IMR-90 (cell line): ENCODE measurements at regions not wholly inside any gene's neighbourhood (a gene's known extent, or its start where the extent isn't known, plus 50 kb on each side); places are given as distances from the start of the nearest gene placed in this dataset.

Experiments
- ATAC-seq: fragments of 200-7000 bp; cut with Tn5 transposase; 2 replicates; pipeline ENCODE4 v1.9.1; 2020; ENCODE audit warnings: low read depth, mild to moderate bottlenecking, moderate library complexity
- BruUV-seq: library from RNA; stranded (reverse); fragments of 400-500 nt; replicated peaks from 2 replicates; lab custom pipeline; 2021; lab: Mats Ljungman, UMichigan
- CTCF ChIA-PET: fragments of 300-600 bp; formaldehyde crosslinking; extraction: SDS; loops from one replicate; lab custom pipeline; 2021; ENCODE audit warnings: antibody characterized with exemption; lab: Yijun Ruan, JAX
- POLR2A ChIA-PET: fragments of 300-600 bp; sonication (Branson Sonifier 250); formaldehyde crosslinking; loops from one replicate; lab custom pipeline; 2022; ENCODE audit warnings: antibody characterized with exemption; ENCODE audit not compliant: unreplicated experiment; lab: Charles Lee
- DNase-seq: peaks from one replicate; pipeline ENCODE4 v3.0.0; 2013
- H2AFZ ChIP-seq: replicated peaks from 2 replicates; pipeline ENCODE3; 2013; ENCODE audit warnings: low read length, mild to moderate bottlenecking; ENCODE audit not compliant: poor library complexity
- H2AK5ac ChIP-seq: 2 replicates; pipeline ENCODE4 v1.6.1; 2013; ENCODE audit warnings: low read depth, low read length, inconsistent platforms
- H2AK9ac ChIP-seq: replicated peaks from 2 replicates; pipeline ENCODE3; 2013; ENCODE audit warnings: mild to moderate bottlenecking, low read depth, low read length, moderate library complexity; ENCODE audit not compliant: poor library complexity
- H2BK120ac ChIP-seq: 2 replicates; pipeline ENCODE4 v1.6.1; 2013; ENCODE audit warnings: low read depth, low read length, inconsistent platforms
- H2BK15ac ChIP-seq: 3 replicates; pipeline ENCODE4 v1.6.1; 2013; ENCODE audit warnings: low read depth, low read length, inconsistent platforms
- H2BK20ac ChIP-seq: 2 replicates; pipeline ENCODE4 v1.6.1; 2013; ENCODE audit warnings: low read depth, mild to moderate bottlenecking, inconsistent platforms, low read length, moderate library complexity
- H2BK5ac ChIP-seq: 2 replicates; pipeline ENCODE4 v1.6.1; 2013; ENCODE audit warnings: mild to moderate bottlenecking, low read depth, low read length, inconsistent platforms; ENCODE audit not compliant: poor library complexity, severe bottlenecking
- H3K14ac ChIP-seq: replicated peaks from 2 replicates; pipeline ENCODE4 v1.6.1; 2013; ENCODE audit warnings: low read depth, low read length, inconsistent platforms
- H3K18ac ChIP-seq: 2 replicates; pipeline ENCODE4 v1.6.1; 2013; ENCODE audit warnings: low read depth, low read length, control low read depth
- H3K23ac ChIP-seq: 2 replicates; pipeline ENCODE4 v1.6.1; 2013; ENCODE audit warnings: low read depth, low read length, inconsistent platforms
- H3K27ac ChIP-seq: 2 replicates; pipeline ENCODE4 v1.5.1; 2013; ENCODE audit warnings: mild to moderate bottlenecking, control low read depth, low read length; ENCODE audit not compliant: insufficient read depth
- H3K27me3 ChIP-seq: 2 replicates; pipeline ENCODE4 v1.6.1; 2013; ENCODE audit warnings: low read length; ENCODE audit not compliant: control insufficient read depth, insufficient read depth
- H3K36me3 ChIP-seq: 2 replicates; pipeline ENCODE4 v1.6.1; 2013; ENCODE audit warnings: low read length, mixed read lengths; ENCODE audit not compliant: control insufficient read depth, insufficient read depth
- H3K4ac ChIP-seq: 2 replicates; pipeline ENCODE4 v1.6.1; 2013; ENCODE audit warnings: low read depth, low read length, inconsistent platforms
- H3K4me1 ChIP-seq: 2 replicates; pipeline ENCODE4 v1.6.1; 2013; ENCODE audit warnings: low read length, mixed read lengths; ENCODE audit not compliant: control insufficient read depth, insufficient read depth
- H3K4me2 ChIP-seq: 2 replicates; pipeline ENCODE4 v1.6.1; 2013; ENCODE audit warnings: low read depth, mild to moderate bottlenecking, control low read depth, low read length, moderate library complexity
- H3K4me3 ChIP-seq: 2 replicates; pipeline ENCODE4 v1.5.1; 2013; ENCODE audit warnings: low read depth, mild to moderate bottlenecking, control low read depth, low read length, moderate library complexity; ENCODE audit not compliant: insufficient read depth
- H3K56ac ChIP-seq: 2 replicates; pipeline ENCODE4 v1.6.1; 2013; ENCODE audit warnings: low read length, inconsistent platforms; ENCODE audit not compliant: insufficient read depth; ENCODE audit errors: extremely low read depth
- H3K79me1 ChIP-seq, 2 experiments: 2 replicates each; pipeline ENCODE4 v1.6.1; 2013; ENCODE audit warnings: low read length in 2 of 2, inconsistent platforms in 1 of 2, low read depth in 1 of 2
- H3K9ac ChIP-seq: 2 replicates; pipeline ENCODE4 v1.6.1; 2013; ENCODE audit warnings: low read depth, low read length, control low read depth
- H3K9me1 ChIP-seq: 2 replicates; pipeline ENCODE4 v1.6.1; 2013; ENCODE audit warnings: low read length, inconsistent platforms; ENCODE audit not compliant: insufficient read depth
- H3K9me3 ChIP-seq: 2 replicates; pipeline ENCODE4 v1.6.1; 2013; ENCODE audit warnings: low read length; ENCODE audit not compliant: control insufficient read depth, insufficient read depth
- H4K20me1 ChIP-seq: 2 replicates; pipeline ENCODE4 v1.6.1; 2013; ENCODE audit warnings: low read length, inconsistent platforms; ENCODE audit not compliant: insufficient read depth
- H4K5ac ChIP-seq: 2 replicates; pipeline ENCODE4 v1.6.1; 2013; ENCODE audit warnings: mild to moderate bottlenecking, low read depth, low read length, control low read depth
- H4K8ac ChIP-seq, 2 experiments: 2 replicates each; pipeline ENCODE4 v1.6.1; 2013; ENCODE audit warnings: low read depth in 2 of 2, low read length in 2 of 2, control low read depth in 1 of 2, inconsistent platforms in 1 of 2
- H4K91ac ChIP-seq: 2 replicates; pipeline ENCODE4 v1.6.1; 2013; ENCODE audit warnings: low read depth, low read length, inconsistent platforms; ENCODE audit not compliant: insufficient read depth
- BHLHE40 ChIP-seq: fragments of 150-350 bp; IDR thresholded peaks from 2 replicates; pipeline ENCODE4 v1.6.1; 2016; ENCODE audit warnings: mild to moderate bottlenecking, low read depth, low read length
- CEBPB ChIP-seq: IDR thresholded peaks from 2 replicates; pipeline ENCODE4 v1.6.1; 2012; ENCODE audit warnings: low read depth, low read length, improper control_type of control experiment
- CHD1 ChIP-seq: IDR thresholded peaks from 2 replicates; pipeline ENCODE4 v1.6.1; 2012; ENCODE audit warnings: low read depth, low read length, improper control_type of control experiment
- CTCF ChIP-seq: conservative IDR thresholded peaks from 2 replicates; pipeline ENCODE4 v1.5.1; 2012; ENCODE audit warnings: mild to moderate bottlenecking, low read depth, low read length, improper control_type of control experiment
- ELK1 ChIP-seq: fragments of 150-350 bp; IDR thresholded peaks from 2 replicates; pipeline ENCODE4 v1.6.1; 2016; ENCODE audit warnings: low read depth, mild to moderate bottlenecking, low read length, moderate library complexity, borderline replicate concordance
- MAZ ChIP-seq: IDR thresholded peaks from 2 replicates; pipeline ENCODE4 v1.6.1; 2012; ENCODE audit warnings: low read depth, mild to moderate bottlenecking, low read length, improper control_type of control experiment, moderate library complexity, borderline replicate concordance
- MXI1 ChIP-seq: IDR thresholded peaks from 2 replicates; pipeline ENCODE4 v1.6.1; 2012; ENCODE audit warnings: low read depth, mild to moderate bottlenecking, low read length, moderate library complexity, borderline replicate concordance
- NFE2L2 ChIP-seq: fragments of 150-350 bp; IDR thresholded peaks from 2 replicates; pipeline ENCODE4 v1.6.1; 2016; ENCODE audit warnings: low read depth, mild to moderate bottlenecking, low read length
- POLR2A ChIP-seq: IDR thresholded peaks from 2 replicates; pipeline ENCODE4 v1.6.1; 2012; ENCODE audit warnings: mild to moderate bottlenecking, low read depth, low read length
- RAD21 ChIP-seq: IDR thresholded peaks from 2 replicates; pipeline ENCODE4 v1.6.1; 2012; ENCODE audit warnings: low read length, improper control_type of control experiment
- WGBS, 2 experiments: methylation state at CpG; one replicate each; pipeline versions ENCODE4 v1.1.5 to v1.1.7; 2013; ENCODE audit warnings: missing lambda C conversion rate in 2 of 2; ENCODE audit not compliant: insufficient read length in 1 of 2; ENCODE audit errors: extremely low coverage in 2 of 2; 5-methylcytosine and 5-hydroxymethylcytosine counted together
- dilution Hi-C: fragments of 300-500 bp; cut with HindIII; formaldehyde crosslinking; loops from one replicate; pipeline ENCODE4 v1.14.3; 2018; ENCODE audit warnings: low sequenced_read_pairs; ENCODE audit not compliant: unreplicated experiment
- in situ Hi-C: fragments of 300-500 bp; cut with MboI; formaldehyde crosslinking; loops from 3 replicates; pipeline ENCODE4 v1.14.3; 2019; ENCODE audit warnings: low sequenced_read_pairs, inconsistent platforms, mixed read lengths
- intact Hi-C: fragments of 100-400 bp; cut with micrococcal nuclease; formaldehyde crosslinking; loops from 2 replicates; pipeline ENCODE4 v1.10.0; 2022

- Histone ChIP-seq H4K8ac (no peak overlapping the region), H3K4me3 (no peak overlapping the region), H3K9me3 (peaks cover 5% of the 10 kb centered on the region), H3K36me3 (no peaks in the 10 kb centered on the region), H4K5ac (no peak overlapping the region), H2AK9ac (no peak overlapping the region), H2AFZ (no peak overlapping the region), H3K9ac (no peak overlapping the region), H3K4me1 (peaks cover 11% of the 10 kb centered on the region), H2BK120ac (no peak overlapping the region), H3K27me3 (no peaks in the 10 kb centered on the region), H3K79me1 (no peaks in the 10 kb centered on the region), H3K18ac (no peak overlapping the region), H2BK5ac (no peak overlapping the region), H3K27ac (no peak overlapping the region), H2BK20ac (no peak overlapping the region), H3K4ac (no peak overlapping the region), H2AK5ac (no peak overlapping the region), H3K56ac (no peak overlapping the region), H3K23ac (no peak overlapping the region), H3K4me2 (no peak overlapping the region), H4K91ac (no peak overlapping the region), H4K20me1 (no peaks in the 10 kb centered on the region), H3K14ac (no peak overlapping the region), H3K9me1 (peaks cover 3% of the 10 kb centered on the region), H2BK15ac (no peak overlapping the region)
- ChIA-PET CTCF (no interaction called here), POLR2A (no interaction called here)
- ATAC-seq (no peak), DNase-seq (no peak)
- TF ChIP-seq CHD1 (no peak), MXI1 (no peak), ELK1 (no peak), POLR2A (no peak), CEBPB (no peak), RAD21 (no peak), NFE2L2 (no peak), BHLHE40 (no peak), CTCF (no peak), MAZ (no peak)
- in situ Hi-C loops (no loop called here), dilution Hi-C loops (no loop called here), intact Hi-C loops (no loop called here)
- WGBS, 2 experiments, result 93% methylated on average over 3 of the region's 11 CpGs; no CpG with 5 or more reads in 1 of the 2 experiments
- no TSS peak for BruUV-seq
These were observed 51.9 kb upstream of the STX18 start for GRCh38 chr4:4593596-4594284.
